Trophoblast cell (in vitro differentiated cells and primary cell): ENCODE measurements at regions not wholly inside any gene's neighbourhood (a gene's known extent, or its start where the extent isn't known, plus 50 kb on each side); places are given as distances from the start of the nearest gene placed in this dataset.

Source experiments
- DNase-seq, 2 donors: peaks; one replicate each; pipeline ENCODE4 v3.0.0-alpha.2; 2016
- H2AFZ ChIP-seq: 2 replicates; pipeline ENCODE4 v1.6.1; 2013; ENCODE audit warnings: low read length, moderate library complexity, mild to moderate bottlenecking; ENCODE audit not compliant: insufficient read depth, poor library complexity
- H2AK5ac ChIP-seq: 2 replicates; pipeline ENCODE4 v1.6.1; 2013; ENCODE audit warnings: mild to moderate bottlenecking, low read length
- H2BK120ac ChIP-seq: 2 replicates; pipeline ENCODE4 v1.6.1; 2013; ENCODE audit warnings: low read length, mild to moderate bottlenecking, moderate library complexity; ENCODE audit not compliant: insufficient read depth, poor library complexity
- H2BK12ac ChIP-seq: 2 replicates; pipeline ENCODE4 v1.6.1; 2013; ENCODE audit warnings: mild to moderate bottlenecking, low read length, moderate library complexity
- H2BK5ac ChIP-seq: 2 replicates; pipeline ENCODE4 v1.6.1; 2013; ENCODE audit warnings: low read length, low read depth, moderate library complexity, mild to moderate bottlenecking; ENCODE audit not compliant: poor library complexity
- H3K14ac ChIP-seq: 2 replicates; pipeline ENCODE4 v1.6.1; 2013; ENCODE audit warnings: mild to moderate bottlenecking, low read length
- H3K18ac ChIP-seq: 2 replicates; pipeline ENCODE4 v1.6.1; 2013; ENCODE audit warnings: mild to moderate bottlenecking, low read length
- H3K23ac ChIP-seq: 2 replicates; pipeline ENCODE4 v1.6.1; 2013; ENCODE audit warnings: low read length
- H3K27ac ChIP-seq: 2 replicates; pipeline ENCODE4 v1.5.1; 2013; ENCODE audit warnings: low read depth, mild to moderate bottlenecking, inconsistent platforms, low read length, moderate library complexity
- H3K27me3 ChIP-seq: 2 replicates; pipeline ENCODE4 v1.6.1; 2013; ENCODE audit warnings: inconsistent platforms, mild to moderate bottlenecking, low read length, moderate library complexity; ENCODE audit not compliant: insufficient read depth
- H3K36me3 ChIP-seq, 2 experiments: 1 replicate in 1 of 2; 2 replicates in 1 of 2; pipeline ENCODE4 v1.6.1; 2013; ENCODE audit warnings: low read length in 2 of 2, mild to moderate bottlenecking in 2 of 2, moderate library complexity in 1 of 2; ENCODE audit not compliant: insufficient read depth in 2 of 2, control insufficient read depth in 1 of 2
- H3K4ac ChIP-seq: 2 replicates; pipeline ENCODE4 v1.6.1; 2013; ENCODE audit warnings: low read depth, mild to moderate bottlenecking, low read length, moderate library complexity
- H3K4me1 ChIP-seq, 2 experiments: 1 replicate in 1 of 2; 2 replicates in 1 of 2; pipeline ENCODE4 v1.6.1; 2013; ENCODE audit warnings: low read length in 2 of 2, mild to moderate bottlenecking in 2 of 2, moderate library complexity in 1 of 2; ENCODE audit not compliant: insufficient read depth in 2 of 2, control insufficient read depth in 1 of 2
- H3K4me2 ChIP-seq: 2 replicates; pipeline ENCODE4 v1.6.1; 2013; ENCODE audit warnings: inconsistent platforms, mild to moderate bottlenecking, low read length, moderate library complexity
- H3K4me3 ChIP-seq: 2 replicates; pipeline ENCODE4 v1.5.1; 2013; ENCODE audit warnings: mild to moderate bottlenecking, low read depth, low read length, inconsistent platforms
- H3K79me1 ChIP-seq: one replicate; pipeline ENCODE4 v1.6.1; 2013; ENCODE audit warnings: low read length
- H3K79me2 ChIP-seq: 2 replicates; pipeline ENCODE4 v1.6.1; 2013; ENCODE audit warnings: low read length, mild to moderate bottlenecking; ENCODE audit not compliant: control insufficient read depth, insufficient read depth, poor library complexity
- H3K9ac ChIP-seq: 2 replicates; pipeline ENCODE4 v1.6.1; 2013; ENCODE audit warnings: mild to moderate bottlenecking, low read length
- H3K9me3 ChIP-seq: 2 replicates; pipeline ENCODE4 v1.6.1; 2013; ENCODE audit warnings: low read depth, mild to moderate bottlenecking, control low read depth, inconsistent platforms, low read length; ENCODE audit not compliant: insufficient read depth
- H4K12ac ChIP-seq: 2 replicates; pipeline ENCODE4 v1.6.1; 2013; ENCODE audit warnings: low read depth, mild to moderate bottlenecking, low read length, moderate library complexity
- H4K8ac ChIP-seq: 2 replicates; pipeline ENCODE4 v1.6.1; 2013; ENCODE audit warnings: low read depth, mild to moderate bottlenecking, low read length, moderate library complexity
- H4K91ac ChIP-seq: one replicate; pipeline ENCODE4 v1.6.1; 2013; ENCODE audit warnings: low read depth, mild to moderate bottlenecking, low read length, moderate library complexity
- WGBS: extraction: QIAGEN DNeasy Blood & Tissue Kit; methylation state at CpG from one replicate; pipeline ENCODE4 v1.1.7; 2013; ENCODE audit warnings: missing lambda C conversion rate; ENCODE audit not compliant: insufficient read length, insufficient coverage; ENCODE audit errors: extremely low coverage; 5-methylcytosine and 5-hydroxymethylcytosine counted together

- no peak overlapping the region for H3K23ac ChIP-seq
- no peak overlapping the region for H4K12ac ChIP-seq
- no peak overlapping the region for H2AK5ac ChIP-seq
- DNase-seq = no peak
- H3K4ac ChIP-seq = no peak overlapping the region
- H2BK12ac ChIP-seq = no peak overlapping the region
- peaks cover 0 to 3% of the 10 kb centered on the region in 2 experiments for H3K4me1 ChIP-seq
- H3K4me3 ChIP-seq = no peak overlapping the region
- no peaks in the 10 kb centered on the region for H3K36me3 ChIP-seq
- no peaks in the 10 kb centered on the region for H3K9me3 ChIP-seq
- no peak overlapping the region for H3K14ac ChIP-seq
- H3K27me3 ChIP-seq = no peaks in the 10 kb centered on the region
- no peak overlapping the region for H3K9ac ChIP-seq
- H2BK120ac ChIP-seq = no peak overlapping the region
- no peak overlapping the region for H3K27ac ChIP-seq
- no peak overlapping the region for H3K18ac ChIP-seq
- no peak overlapping the region for H2AFZ ChIP-seq
- H4K8ac ChIP-seq = no peak overlapping the region
- no peaks in the 10 kb centered on the region for H3K79me1 ChIP-seq
- H3K79me2 ChIP-seq = no peaks in the 10 kb centered on the region
- no CpG with 5 or more reads among the region's 2 CpGs for WGBS
- no peak overlapping the region for H2BK5ac ChIP-seq
- H4K91ac ChIP-seq = no peak overlapping the region
- H3K4me2 ChIP-seq = no peak overlapping the region
Observed at GRCh38 chr18:40056079-40056692, 1898.8 kb upstream of the PIK3C3 start.

- H3K27ac ChIP-seq = no peak overlapping the region
- H2BK5ac ChIP-seq = no peak overlapping the region
- H2BK120ac ChIP-seq = no peak overlapping the region
- no peaks in the 10 kb centered on the region for H3K79me1 ChIP-seq
- H3K4me2 ChIP-seq = no peak overlapping the region
- no peaks in the 10 kb centered on the region for H3K9me3 ChIP-seq
- H3K4me1 ChIP-seq = peaks cover 0 to 3% of the 10 kb centered on the region in 2 experiments
- H3K27me3 ChIP-seq = no peaks in the 10 kb centered on the region
- no peak overlapping the region for H3K4ac ChIP-seq
- WGBS = no CpG with 5 or more reads among the region's 5 CpGs
- no peak overlapping the region for H2AFZ ChIP-seq
- H3K9ac ChIP-seq = no peak overlapping the region
- no peak overlapping the region for H3K14ac ChIP-seq
- H3K18ac ChIP-seq = no peak overlapping the region
- no peak for DNase-seq
- no peaks in the 10 kb centered on the region for H3K36me3 ChIP-seq
- no peak overlapping the region for H2AK5ac ChIP-seq
- no peak overlapping the region for H4K8ac ChIP-seq
- H3K79me2 ChIP-seq = no peaks in the 10 kb centered on the region
- H3K23ac ChIP-seq = no peak overlapping the region
- no peak overlapping the region for H4K12ac ChIP-seq
- H2BK12ac ChIP-seq = no peak overlapping the region
- no peak overlapping the region for H4K91ac ChIP-seq
- H3K4me3 ChIP-seq = no peak overlapping the region
Observed at GRCh38 chr18:40055262-40055661, 1899.8 kb upstream of the PIK3C3 start.

- H3K4me1 ChIP-seq = no peaks in the 10 kb centered on the region
- H2BK5ac ChIP-seq = no peak overlapping the region
- no peaks in the 10 kb centered on the region for H3K9me3 ChIP-seq
- no peak overlapping the region for H2BK12ac ChIP-seq
- no peaks in the 10 kb centered on the region for H3K27me3 ChIP-seq
- H3K27ac ChIP-seq = no peak overlapping the region
- no peak overlapping the region for H4K8ac ChIP-seq
- H3K4me2 ChIP-seq = no peak overlapping the region
- no peak overlapping the region for H2BK120ac ChIP-seq
- no peak overlapping the region for H2AK5ac ChIP-seq
- no CpG with 5 or more reads among the region's 5 CpGs for WGBS
- no peak overlapping the region for H3K4ac ChIP-seq
- H3K14ac ChIP-seq = no peak overlapping the region
- no peaks in the 10 kb centered on the region for H3K79me2 ChIP-seq
- DNase-seq = no peak
- H2AFZ ChIP-seq = no peak overlapping the region
- H3K36me3 ChIP-seq = no peaks in the 10 kb centered on the region
- no peak overlapping the region for H3K18ac ChIP-seq
- no peak overlapping the region for H4K12ac ChIP-seq
- no peak overlapping the region for H3K9ac ChIP-seq
- H4K91ac ChIP-seq = no peak overlapping the region
- H3K4me3 ChIP-seq = no peak overlapping the region
- H3K23ac ChIP-seq = no peak overlapping the region
- H3K79me1 ChIP-seq = no peaks in the 10 kb centered on the region
Observed at GRCh38 chr18:40049716-40050115, 1905.3 kb upstream of the PIK3C3 start.

- Histone ChIP-seq H3K36me3 (no peaks in the 10 kb centered on the region), H2BK5ac (no peak overlapping the region), H3K27me3 (no peaks in the 10 kb centered on the region), H2BK120ac (no peak overlapping the region), H3K4ac (no peak overlapping the region), H3K14ac (no peak overlapping the region), H3K4me3 (no peak overlapping the region), H2AFZ (no peak overlapping the region), H4K91ac (no peak overlapping the region), H3K79me1 (no peaks in the 10 kb centered on the region), H3K23ac (no peak overlapping the region), H3K79me2 (no peaks in the 10 kb centered on the region), H3K18ac (no peak overlapping the region), H4K12ac (no peak overlapping the region), H2BK12ac (no peak overlapping the region), H3K4me2 (no peak overlapping the region), H3K4me1 (no peaks in the 10 kb centered on the region), H2AK5ac (no peak overlapping the region), H3K27ac (no peak overlapping the region), H4K8ac (no peak overlapping the region), H3K9ac (no peak overlapping the region), H3K9me3 (no peaks in the 10 kb centered on the region)
- no peak for DNase-seq
- WGBS = no CpG with 5 or more reads among the region's 17 CpGs
Observed at GRCh38 chr18:40048886-40049650, 1906.0 kb upstream of the PIK3C3 start.
